Transverse colon (tissue), 3 donors: ENCODE measurements at regions not wholly inside any gene's neighbourhood (a gene's known extent, or its start where the extent isn't known, plus 50 kb on each side); places are given as distances from the start of the nearest gene placed in this dataset.

Source experiments
- EP300 ChIP-seq: sonication (generic); formaldehyde crosslinking; IDR thresholded peaks from one replicate; pipeline ENCODE4 v1.6.1; 2017; ENCODE audit warnings: antibody characterized with exemption, low read depth
- POLR2A ChIP-seq: fragments of 450-650 bp; IDR thresholded peaks from one replicate; pipeline ENCODE4 v1.6.1; 2016; ENCODE audit warnings: antibody characterized with exemption, mild to moderate bottlenecking, moderate library complexity
- POLR2AphosphoS5 ChIP-seq, 3 donors: sonication (generic); formaldehyde crosslinking; IDR thresholded peaks; one replicate each; pipeline ENCODE4 v1.6.1; 2016; ENCODE audit warnings: antibody characterized with exemption in 3 of 3

DNA sequence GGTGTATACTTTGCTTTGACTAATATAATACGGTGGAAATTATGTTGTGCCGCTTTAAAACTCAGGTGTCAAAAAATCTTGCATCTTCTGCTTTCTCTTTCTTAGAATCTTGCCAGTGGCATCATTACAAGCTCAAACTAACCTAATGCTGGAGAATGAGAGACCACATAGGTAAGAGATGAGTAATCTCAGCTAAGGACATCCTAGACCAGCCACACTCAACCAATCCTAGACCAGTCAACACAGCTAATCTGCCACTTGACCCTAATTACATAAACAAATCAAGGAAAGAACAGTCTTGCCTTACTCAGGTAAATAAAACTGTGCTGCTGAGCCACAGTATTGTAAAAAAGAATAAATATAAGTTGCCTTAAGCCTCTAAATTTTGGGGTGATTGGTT lies 1323.9 kb upstream of the SPRY2 start:
- TF ChIP-seq POLR2A: no peak
- TF ChIP-seq POLR2AphosphoS5 (IDR thresholded peaks at IDR 0.05): no peak
- no peak for TF ChIP-seq EP300
